LHCN-M2 (cell line): ENCODE measurements at regions not wholly inside any gene's neighbourhood (a gene's known extent, or its start where the extent isn't known, plus 50 kb on each side); places are given as distances from the start of the nearest gene placed in this dataset.

Experiments
- DNase-seq: peaks from one replicate; pipeline ENCODE4 v3.0.0-alpha.2; 2012; ENCODE audit warnings: low read depth

- peak; percentile 91 for DNase-seq
Observed at GRCh38 chr19:46944918-46945628, 74.6 kb upstream of the NPAS1 start.

- no peak for DNase-seq
Observed at GRCh38 chr19:46945694-46946489, 73.7 kb upstream of the NPAS1 start.

- DNase-seq: no peak
Observed at GRCh38 chr19:46946611-46947238, 72.9 kb upstream of the NPAS1 start.

GRCh38 chr19:46947866-46948265 is 71.8 kb upstream of the NPAS1 start:
- no peak for DNase-seq

- DNase-seq: no peak
Observed at GRCh38 chr19:46950526-46951170, 69.0 kb upstream of the NPAS1 start.

- peak; percentile 79 for DNase-seq
Observed at GRCh38 chr19:46951171-46951986, 68.3 kb upstream of the NPAS1 start.

- DNase-seq: no peak
Observed at GRCh38 chr19:46952874-46953273, 66.8 kb upstream of the NPAS1 start.

GRCh38 chr19:46953955-46954501 is 65.6 kb upstream of the NPAS1 start:
- DNase-seq: no peak

- DNase-seq: no peak
Observed at GRCh38 chr19:46954502-46954992, 65.1 kb upstream of the NPAS1 start.

- DNase-seq: peak; percentile 50
Observed at GRCh38 chr19:46954993-46955812, 64.4 kb upstream of the NPAS1 start.

GRCh38 chr19:46955813-46956371 is 63.7 kb upstream of the NPAS1 start:
- DNase-seq: no peak

GRCh38 chr19:46958532-46958931 is 61.1 kb upstream of the NPAS1 start:
- peak; percentile 93 for DNase-seq

GRCh38 chr19:46959894-46960556 is 59.6 kb upstream of the NPAS1 start:
- no peak for DNase-seq

- DNase-seq: no peak
Observed at GRCh38 chr19:46962030-46962570, 57.5 kb upstream of the NPAS1 start.

- peak; percentile 98 for DNase-seq
Observed at GRCh38 chr19:46963093-46963734, 56.4 kb upstream of the NPAS1 start.

GRCh38 chr19:46967578-46968032 is 52.0 kb upstream of the NPAS1 start:
- no peak for DNase-seq
